A673 (cell line): ENCODE measurements at regions not wholly inside any gene's neighbourhood (a gene's known extent, or its start where the extent isn't known, plus 50 kb on each side); places are given as distances from the start of the nearest gene placed in this dataset.

Experiments used
- BruUV-seq: library from RNA; stranded (reverse); fragments of 400-500 nt; replicated peaks from 2 replicates; lab custom pipeline; 2021; lab: Mats Ljungman, UMichigan
- CTCF ChIA-PET: fragments of 300-600 bp; sonication (Branson Sonifier 250); formaldehyde crosslinking; loops from one replicate; lab custom pipeline; 2022; ENCODE audit warnings: antibody characterized with exemption; lab: Charles Lee
- POLR2A ChIA-PET: fragments of 300-600 bp; sonication (Branson Sonifier 250); formaldehyde crosslinking; loops from one replicate; lab custom pipeline; 2022; ENCODE audit warnings: antibody characterized with exemption; ENCODE audit not compliant: low non-redundant PET; lab: Charles Lee
- DNase-seq: peaks from one replicate; pipeline ENCODE4 v3.0.0-alpha.2; 2015; ENCODE audit warnings: low spot score
- H3K27ac ChIP-seq: fragments of 200-600 bp; sonication (generic); 2 replicates; pipeline ENCODE4 v1.5.1; 2016; ENCODE audit warnings: mixed run types, low read depth, mild to moderate bottlenecking, mixed read lengths, antibody characterized with exemption, low read length; ENCODE audit not compliant: poor library complexity, severe bottlenecking
- H3K27me3 ChIP-seq: fragments of 200-600 bp; sonication (generic); replicated peaks from 2 replicates; pipeline ENCODE4 v1.6.1; 2017; ENCODE audit warnings: mixed run types, low read depth, mild to moderate bottlenecking, mixed read lengths, antibody characterized with exemption, low read length; ENCODE audit not compliant: insufficient read depth, poor library complexity
- H3K36me3 ChIP-seq: fragments of 200-600 bp; sonication (generic); 2 replicates; pipeline ENCODE4 v1.6.1; 2016; ENCODE audit warnings: mixed run types, mild to moderate bottlenecking, mixed read lengths, antibody characterized with exemption, low read length; ENCODE audit not compliant: insufficient read depth, poor library complexity, severe bottlenecking
- H3K4me1 ChIP-seq: fragments of 200-600 bp; sonication (generic); 2 replicates; pipeline ENCODE4 v1.6.1; 2017; ENCODE audit warnings: mixed run types, mild to moderate bottlenecking, mixed read lengths, antibody characterized with exemption, low read length; ENCODE audit not compliant: insufficient read depth, poor library complexity, severe bottlenecking
- H3K4me3 ChIP-seq: fragments of 200-600 bp; sonication (generic); 2 replicates; pipeline ENCODE4 v1.5.1; 2016; ENCODE audit warnings: low read depth, mixed run types, mild to moderate bottlenecking, mixed read lengths, low read length; ENCODE audit not compliant: poor library complexity, severe bottlenecking
- H3K9me3 ChIP-seq: fragments of 200-600 bp; sonication (generic); 2 replicates; pipeline ENCODE4 v1.6.1; 2016; ENCODE audit warnings: mixed run types, low read depth, mild to moderate bottlenecking, mixed read lengths, antibody characterized with exemption, low read length; ENCODE audit not compliant: poor library complexity, severe bottlenecking
- CTCF ChIP-seq: fragments of 300-800, 200-600 bp; sonication (generic); conservative IDR thresholded peaks from 2 replicates; pipeline ENCODE4 v1.5.1; 2017; ENCODE audit warnings: low read depth, mild to moderate bottlenecking, antibody characterized with exemption, low read length, moderate library complexity, mixed read lengths
- EZH2 ChIP-seq: fragments of 200-600 bp; sonication (generic); IDR thresholded peaks from 2 replicates; pipeline ENCODE4 v1.6.1; 2017; ENCODE audit warnings: borderline replicate concordance, low read depth, mild to moderate bottlenecking, mixed read lengths, antibody characterized with exemption, low read length; ENCODE audit not compliant: poor library complexity, severe bottlenecking
- intact Hi-C: fragments of 100-400 bp; cut with micrococcal nuclease; formaldehyde crosslinking; loops from one replicate; pipeline ENCODE4 v1.10.0; 2022; ENCODE audit not compliant: unreplicated experiment

- no peak for DNase-seq
- ChIA-PET CTCF (no interaction called here), POLR2A (no interaction called here)
- BruUV-seq, result no TSS peak
- Histone ChIP-seq H3K9me3 (no peaks in the 10 kb centered on the region), H3K27ac (no peak overlapping the region), H3K4me3 (no peak overlapping the region), H3K4me1 (no peaks in the 10 kb centered on the region), H3K36me3 (no peaks in the 10 kb centered on the region), H3K27me3 (no peaks in the 10 kb centered on the region)
- TF ChIP-seq CTCF, result no peak
- TF ChIP-seq EZH2, result no peak
- intact Hi-C loops, result no loop called here
Observed at GRCh38 chr5:163813900-163814299, 308.5 kb downstream of the MAT2B start.

GRCh38 chr5:163815240-163815791 is 309.9 kb downstream of the MAT2B start:
- ChIA-PET POLR2A (no interaction called here), CTCF (no interaction called here)
- no peak overlapping the region for H3K27ac ChIP-seq
- H3K9me3 ChIP-seq, result no peaks in the 10 kb centered on the region
- intact Hi-C loops, result no loop called here
- no peaks in the 10 kb centered on the region for H3K27me3 ChIP-seq
- no peak overlapping the region for H3K4me3 ChIP-seq
- TF ChIP-seq CTCF, result no peak
- TF ChIP-seq EZH2, result no peak
- H3K4me1 ChIP-seq, result no peaks in the 10 kb centered on the region
- no peak for DNase-seq
- H3K36me3 ChIP-seq, result no peaks in the 10 kb centered on the region
- no TSS peak for BruUV-seq

GRCh38 chr5:163821142-163821541 is 315.7 kb downstream of the MAT2B start:
- TF ChIP-seq CTCF (no peak), EZH2 (no peak)
- H3K36me3 ChIP-seq, result no peaks in the 10 kb centered on the region
- BruUV-seq, result no TSS peak
- no peaks in the 10 kb centered on the region for H3K9me3 ChIP-seq
- no peak for DNase-seq
- CTCF ChIA-PET, result no interaction called here
- POLR2A ChIA-PET, result no interaction called here
- H3K4me1 ChIP-seq, result no peaks in the 10 kb centered on the region
- H3K27ac ChIP-seq, result no peak overlapping the region
- H3K4me3 ChIP-seq, result no peak overlapping the region
- intact Hi-C loops, result no loop called here
- no peaks in the 10 kb centered on the region for H3K27me3 ChIP-seq
